ENCODE measurements at regions not wholly inside any gene's neighbourhood (a gene's known extent, or its start where the extent isn't known, plus 50 kb on each side); places are given as distances from the start of the nearest gene placed in this dataset.

GRCh38 chr4:57777876-57778275 is 667.7 kb upstream of the IGFBP7 start:
- TF ChIP-seq CTCF (IDR thresholded peaks at IDR 0.05) (no peak), POLR2A (IDR thresholded peaks at IDR 0.05) (no peak), POLR2AphosphoS5 (IDR thresholded peaks at IDR 0.05) (no peak)
